CD4-positive, alpha-beta T cell treated with Interleukin-4 for 1 hour (primary cell): ENCODE measurements at regions not wholly inside any gene's neighbourhood (a gene's known extent, or its start where the extent isn't known, plus 50 kb on each side); places are given as distances from the start of the nearest gene placed in this dataset.

ENCODE experiments used
- DNase-seq, 2 donors: peaks; one replicate each; pipeline ENCODE4 v3.0.0-alpha.2; 2020 to 2022

GRCh38 chr6:145475794-145476396 lies 259.4 kb downstream of the EPM2A start:
- no peak for DNase-seq

- no peak for DNase-seq
These were observed 255.3 kb downstream of the EPM2A start for GRCh38 chr6:145480024-145480423.

- DNase-seq, result no peak
These were observed 251.9 kb downstream of the EPM2A start for GRCh38 chr6:145483191-145483996.

GRCh38 chr6:145485288-145485687 lies 250.0 kb downstream of the EPM2A start:
- no peak for DNase-seq

- no peak for DNase-seq
These were observed 249.0 kb downstream of the EPM2A start for GRCh38 chr6:145486306-145486705.

- DNase-seq, result no peak
These were observed 245.7 kb downstream of the EPM2A start for GRCh38 chr6:145489583-145489982.

- no peak for DNase-seq
These were observed 245.3 kb downstream of the EPM2A start for GRCh38 chr6:145490068-145490467.

GRCh38 chr6:145491126-145491525 lies 244.2 kb downstream of the EPM2A start:
- no peak for DNase-seq

GRCh38 chr6:145497006-145497405 lies 238.3 kb downstream of the EPM2A start:
- DNase-seq, result no peak

- no peak for DNase-seq
These were observed 236.9 kb downstream of the EPM2A start for GRCh38 chr6:145498425-145498824.

- no peak for DNase-seq
These were observed 232.9 kb downstream of the EPM2A start for GRCh38 chr6:145502416-145502815.

GRCh38 chr6:145506136-145506535 lies 229.2 kb downstream of the EPM2A start:
- DNase-seq, result no peak

GRCh38 chr6:145506565-145506964 lies 228.8 kb downstream of the EPM2A start:
- DNase-seq, result no peak

GRCh38 chr6:145507239-145507638 lies 228.1 kb downstream of the EPM2A start:
- DNase-seq, result no peak

GRCh38 chr6:145508107-145508506 lies 227.2 kb downstream of the EPM2A start:
- DNase-seq, result no peak

- DNase-seq, result no peak
These were observed 217.8 kb downstream of the EPM2A start for GRCh38 chr6:145517492-145517891.

GRCh38 chr6:145525038-145525437 lies 210.3 kb downstream of the EPM2A start:
- DNase-seq, result no peak

GRCh38 chr6:145529582-145529981 lies 205.7 kb downstream of the EPM2A start:
- no peak for DNase-seq

- DNase-seq, result no peak
These were observed 204.9 kb downstream of the EPM2A start for GRCh38 chr6:145530454-145530853.

- DNase-seq, result no peak
These were observed 204.3 kb downstream of the EPM2A start for GRCh38 chr6:145531032-145531431.

- DNase-seq, result no peak
These were observed 203.5 kb downstream of the EPM2A start for GRCh38 chr6:145531822-145532221.

- no peak for DNase-seq
These were observed 203.0 kb downstream of the EPM2A start for GRCh38 chr6:145532361-145532760.

GRCh38 chr6:145534989-145535388 lies 200.3 kb downstream of the EPM2A start:
- no peak for DNase-seq

GRCh38 chr6:145538989-145539388 lies 196.3 kb downstream of the EPM2A start:
- no peak for DNase-seq

- no peak for DNase-seq
These were observed 195.5 kb downstream of the EPM2A start for GRCh38 chr6:145539831-145540230.
